ENCODE measurements at regions not wholly inside any gene's neighbourhood (a gene's known extent, or its start where the extent isn't known, plus 50 kb on each side); places are given as distances from the start of the nearest gene placed in this dataset.
A peak's percentile ranks its signal among the peaks of the same experiment; 100 is the strongest.

DNA sequence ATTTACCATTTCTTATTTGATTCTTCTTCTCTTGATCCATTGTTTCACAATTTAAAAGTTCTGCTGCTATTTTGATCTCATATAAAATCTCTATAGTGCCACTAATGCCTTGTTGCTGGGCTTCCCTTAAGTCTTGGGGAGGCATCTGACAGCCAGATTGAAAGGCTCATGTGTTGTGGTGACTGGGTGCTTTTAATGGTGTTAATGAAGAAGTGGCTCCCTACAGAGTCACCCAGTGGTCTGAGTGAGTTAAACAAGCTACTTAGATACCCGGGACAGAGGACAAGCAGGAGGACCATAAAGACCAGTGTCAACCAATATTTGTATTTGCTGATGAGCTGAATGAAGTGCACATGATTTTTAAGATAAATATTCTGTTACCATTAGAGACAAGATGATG, 176.4 kb upstream of the HABP2 start:
- peak in 1 of 2 donors; percentile 27 for DNase-seq

DNA sequence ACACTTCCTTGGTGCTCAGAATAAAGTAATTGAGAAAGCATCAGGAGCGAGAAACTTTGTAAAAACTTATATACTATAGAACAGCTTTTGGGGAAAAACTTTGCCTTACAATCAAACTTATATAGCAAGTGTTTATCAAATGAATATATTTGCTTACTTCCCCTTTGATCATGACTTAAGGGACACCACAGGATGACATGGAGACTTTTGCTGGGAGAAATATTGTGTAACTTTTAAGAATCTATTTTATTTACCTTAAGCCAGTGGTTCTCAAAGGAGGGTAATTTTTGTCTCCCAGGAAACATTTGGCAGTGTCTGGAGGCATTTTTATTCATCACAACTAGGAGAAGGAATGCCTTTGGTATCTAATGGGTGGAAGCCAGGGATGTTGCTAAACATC, 173.8 kb upstream of the HABP2 start:
- DNase-seq, result no peak

DNA sequence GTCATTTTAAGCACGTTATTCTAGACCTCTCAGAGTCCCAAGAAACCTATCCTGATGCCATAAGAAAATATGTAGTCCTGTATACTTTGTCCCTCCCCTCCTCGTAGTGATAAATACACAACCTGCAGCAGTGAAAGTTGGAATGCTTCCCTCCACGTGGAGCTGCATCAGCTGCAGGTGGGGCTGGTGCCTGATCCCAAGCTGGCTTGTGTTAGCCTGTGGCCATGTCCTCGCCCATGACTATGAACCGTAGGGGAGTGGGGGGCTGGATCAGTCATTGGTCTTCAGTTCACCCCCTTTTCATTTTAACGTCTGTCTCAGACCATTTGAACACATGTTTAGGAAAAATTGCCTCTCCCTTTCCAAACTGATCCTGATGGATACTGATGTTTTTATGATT, 171.4 kb upstream of the HABP2 start:
- DNase-seq, result no peak

DNA sequence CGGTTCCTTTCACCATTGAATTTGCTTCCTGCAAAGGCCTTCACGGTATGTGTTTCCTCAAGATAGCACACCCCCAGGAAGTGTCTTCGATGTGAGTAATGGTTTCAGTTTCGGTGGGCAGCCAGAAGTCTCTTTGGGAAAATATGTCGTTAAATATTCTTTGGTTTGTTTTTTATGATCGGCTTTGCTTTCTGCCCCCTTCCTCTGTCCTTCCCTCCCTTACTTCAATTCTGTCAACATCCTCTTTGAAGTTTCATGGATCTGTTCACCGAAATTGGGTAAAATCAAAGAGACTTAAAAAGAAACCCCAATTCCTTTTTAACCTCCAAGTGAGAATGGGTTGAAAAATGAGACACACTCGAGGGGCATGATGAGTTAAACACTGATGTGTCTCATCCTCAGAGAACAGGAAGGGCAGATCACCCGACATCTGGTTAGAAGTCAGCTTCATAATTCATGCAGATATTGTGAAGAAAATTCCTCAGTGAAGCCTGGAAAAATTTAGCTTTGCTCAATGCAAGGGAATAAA, 170.8 kb upstream of the HABP2 start:
- peak; percentile 61 to 66 for DNase-seq

DNA sequence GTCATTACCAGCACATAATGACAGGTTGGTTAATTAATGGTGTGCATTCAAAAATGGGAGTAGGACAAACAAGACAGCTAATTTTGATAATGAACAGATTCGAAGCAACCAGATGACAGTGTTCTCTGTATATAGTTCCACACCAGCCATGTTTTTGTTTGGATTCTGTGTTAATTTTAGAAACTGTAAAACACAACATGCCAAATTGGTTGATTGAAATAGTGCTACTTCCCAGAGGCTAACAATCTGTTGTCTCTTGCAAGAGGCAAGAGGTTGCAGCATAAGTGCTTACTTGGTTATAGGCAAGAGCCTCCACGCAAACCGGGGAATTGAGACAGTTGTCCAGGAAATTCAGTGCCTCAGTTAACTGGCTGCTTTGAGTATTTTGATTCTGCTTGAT, 170.2 kb upstream of the HABP2 start:
- no peak for DNase-seq

DNA sequence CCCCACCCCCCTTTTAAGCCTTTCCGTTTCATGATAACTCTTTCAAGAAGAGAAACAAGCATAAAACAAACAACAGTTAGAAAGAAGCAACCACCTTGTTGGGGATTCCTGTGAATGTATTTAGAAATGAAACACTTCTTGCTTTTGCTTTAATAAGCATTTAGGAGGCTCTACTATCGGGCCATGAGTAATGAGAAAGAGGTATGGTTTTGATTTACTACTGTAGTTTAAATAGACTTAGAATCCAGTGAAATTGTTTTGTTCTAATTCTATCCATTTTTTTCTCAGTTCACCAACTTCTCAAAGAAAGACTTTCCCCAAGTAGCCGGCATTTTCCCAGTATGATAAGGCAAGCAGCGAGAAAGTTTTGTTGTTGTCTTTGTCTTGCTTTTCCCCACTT, 168.7 kb upstream of the HABP2 start:
- no peak for DNase-seq

DNA sequence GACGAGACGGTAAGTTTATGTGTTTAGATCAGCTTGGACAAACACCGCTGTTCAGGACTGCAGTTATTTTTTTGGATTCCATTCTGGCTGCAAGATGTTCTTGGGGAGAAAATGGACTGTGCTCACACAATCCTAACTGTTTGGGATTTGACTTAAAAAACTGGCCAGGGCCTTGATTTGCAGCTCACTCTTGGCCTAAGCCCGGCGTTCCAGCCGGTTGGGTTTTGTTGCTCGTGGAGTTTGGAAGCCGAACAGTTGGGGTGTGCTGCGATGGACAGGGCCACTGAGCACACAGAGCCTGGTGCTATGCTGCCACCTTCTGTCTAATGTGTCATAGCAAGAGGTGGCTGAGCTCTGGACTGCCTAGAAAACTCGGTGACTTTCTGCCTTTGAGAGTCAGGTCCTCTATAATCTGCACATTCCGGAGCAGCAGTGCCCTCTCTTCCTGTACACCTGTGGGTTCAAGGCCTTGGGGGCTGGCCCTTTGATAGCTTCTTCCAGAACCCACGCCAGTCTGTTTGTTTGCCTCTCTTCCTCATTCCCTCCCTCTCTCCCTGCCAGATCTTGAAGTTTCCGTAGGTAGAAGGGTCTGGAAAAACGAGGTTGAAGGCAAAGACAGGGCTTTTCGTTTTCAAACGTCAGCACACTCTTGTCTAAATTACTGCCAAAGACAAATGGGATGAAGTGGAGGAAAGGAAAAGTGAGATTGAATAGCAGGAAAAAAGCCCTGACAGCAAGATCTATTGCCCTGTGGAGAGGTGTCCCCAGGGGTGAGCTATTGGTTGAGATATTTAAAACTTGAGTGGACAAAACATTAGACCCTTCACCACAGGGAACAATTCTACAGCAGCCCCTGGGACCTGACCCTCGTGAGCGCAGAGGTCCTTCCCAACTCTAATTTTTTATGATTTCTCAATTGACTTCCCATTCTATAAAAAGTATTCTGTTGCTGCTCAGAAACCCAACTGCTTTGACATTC, 167.5 kb upstream of the HABP2 start:
- DNase-seq, result peak; percentile 81 to 85

DNA sequence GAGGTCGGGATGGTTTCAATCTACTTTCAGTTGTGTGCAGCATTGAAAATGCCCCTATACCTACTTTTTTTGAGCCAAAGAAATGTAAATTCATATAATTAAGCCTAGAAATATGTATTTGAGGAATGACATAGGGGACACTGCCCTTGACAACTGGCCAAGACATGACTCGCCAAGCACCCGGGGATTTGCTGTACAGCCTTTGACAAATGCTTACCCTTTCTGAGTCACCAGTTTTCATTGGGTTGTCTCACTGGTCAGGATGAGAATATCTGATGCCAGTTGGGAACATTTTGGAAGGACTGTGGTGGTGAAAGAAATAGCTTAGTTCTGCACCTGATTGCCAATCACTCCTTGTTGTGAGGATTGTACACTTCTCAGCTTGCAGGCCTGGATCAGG, 166.8 kb upstream of the HABP2 start:
- peak in 1 of 2 donors; percentile 34 for DNase-seq

DNA sequence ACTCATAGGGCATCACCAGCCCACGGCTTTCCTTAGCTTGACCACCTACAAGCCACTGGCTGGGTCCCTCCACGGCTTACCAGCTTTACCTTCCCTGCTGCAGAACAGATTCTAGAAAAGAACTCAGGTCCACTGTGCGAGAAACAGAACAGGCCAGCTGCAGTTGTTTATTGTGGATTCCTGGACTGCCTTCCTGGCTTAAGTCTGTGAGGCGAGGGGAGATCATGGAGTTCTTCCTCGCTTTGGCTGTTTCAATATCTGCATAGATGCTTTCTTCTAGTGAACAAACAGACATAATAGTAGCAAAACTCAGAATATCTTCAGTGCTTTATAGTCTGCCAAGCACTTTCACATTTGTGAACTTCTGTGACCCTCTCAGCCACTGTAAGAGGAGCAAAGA, 162.9 kb upstream of the HABP2 start:
- no peak for DNase-seq

DNA sequence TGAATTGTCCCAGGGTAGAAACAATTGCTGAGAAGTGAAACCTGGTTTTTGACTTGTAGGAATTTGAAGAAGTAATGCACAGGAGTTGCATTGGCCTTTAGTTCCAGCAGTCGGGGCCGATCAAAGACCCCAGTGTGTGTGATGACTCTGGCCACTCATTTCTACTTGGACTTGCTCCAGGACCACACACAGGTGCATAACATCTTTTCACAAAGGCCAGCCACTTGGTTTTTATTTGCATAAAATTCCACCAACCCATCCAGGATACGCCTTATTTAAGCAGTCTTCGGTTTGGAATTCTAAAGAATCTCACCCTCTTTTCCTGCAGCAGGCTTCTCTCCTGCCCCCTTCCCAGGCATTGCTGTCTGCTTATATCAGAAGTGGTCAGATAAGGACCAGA, 162.0 kb upstream of the HABP2 start:
- DNase-seq, result no peak

DNA sequence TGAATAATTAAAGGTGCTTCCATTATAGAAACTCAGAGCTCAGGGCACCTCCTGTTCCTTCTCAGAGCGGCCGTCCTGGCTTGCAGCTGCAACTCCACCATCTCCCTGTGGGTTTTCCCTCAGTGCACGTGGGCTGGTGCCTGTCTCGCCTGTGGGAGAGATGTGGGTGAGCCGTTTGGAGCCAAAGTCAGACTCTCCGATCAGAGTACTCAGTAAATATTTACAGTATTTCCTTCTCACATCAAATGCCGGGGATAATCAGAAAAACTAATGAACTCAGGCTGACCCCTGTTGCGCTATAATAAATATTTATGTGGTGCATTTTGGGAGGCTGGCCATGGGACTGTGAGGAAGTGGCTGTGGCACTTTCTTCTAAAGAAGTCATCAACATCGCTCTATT, 155.8 kb upstream of the HABP2 start:
- peak; percentile 24 to 64 for DNase-seq

DNA sequence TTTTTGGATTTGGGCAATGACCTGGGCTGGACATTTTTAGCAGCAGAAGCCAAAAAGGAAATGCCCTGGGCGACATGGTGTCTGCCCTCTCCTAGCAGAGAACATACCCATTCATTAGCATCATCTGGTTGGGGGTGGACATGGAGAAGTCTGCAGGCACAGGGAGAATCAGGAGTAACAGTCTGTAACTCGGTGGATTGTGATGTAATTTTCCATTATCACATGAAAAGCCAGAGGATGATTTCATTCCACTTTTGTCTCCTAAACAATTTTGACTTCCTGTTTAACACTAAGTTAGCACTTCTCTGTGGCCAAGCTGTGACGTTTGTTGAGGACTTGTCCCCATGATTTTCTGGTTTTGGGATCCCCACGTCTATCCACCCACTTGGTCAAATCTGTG, 153.8 kb upstream of the HABP2 start:
- DNase-seq, result peak; percentile 82 to 85

DNA sequence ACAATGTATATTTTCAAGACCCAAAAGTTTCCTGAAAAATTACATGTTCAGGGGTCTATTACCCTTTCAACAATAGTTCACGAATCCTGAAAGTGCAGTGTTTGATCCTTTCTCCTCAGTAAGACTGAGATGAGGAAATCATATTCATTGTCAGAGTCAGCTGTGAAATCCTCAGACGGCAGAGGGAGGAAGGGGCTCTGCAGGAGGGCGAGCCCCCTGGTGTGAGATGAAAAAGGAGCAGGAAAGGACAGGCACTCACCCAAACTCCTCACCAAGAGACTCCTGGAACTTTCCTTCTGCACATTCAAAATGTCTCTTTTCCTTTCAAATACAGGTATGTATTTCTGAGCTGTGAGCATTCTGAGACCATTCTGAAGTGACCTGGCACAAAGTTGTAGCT, 150.3 kb upstream of the HABP2 start:
- no peak for DNase-seq

DNA sequence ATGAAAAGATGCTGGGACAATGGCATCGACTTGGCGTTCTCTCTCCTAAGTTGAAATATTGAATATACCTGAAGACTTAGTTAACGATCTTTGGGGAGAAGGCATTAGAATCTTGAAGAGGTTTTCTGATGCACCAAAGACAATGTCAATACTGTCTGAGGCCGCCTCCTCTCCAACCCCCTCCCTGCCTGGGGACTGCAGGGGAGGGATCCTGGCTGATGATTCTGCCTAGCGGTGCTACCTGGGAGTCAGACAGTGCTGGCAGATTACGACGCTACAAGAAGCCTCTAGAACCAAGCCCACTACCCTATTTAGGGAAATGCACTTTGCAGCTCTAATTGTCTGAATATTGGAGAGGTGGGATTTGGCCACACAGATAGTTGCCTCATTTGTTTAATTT, 145.6 kb upstream of the HABP2 start:
- no peak for DNase-seq

DNA sequence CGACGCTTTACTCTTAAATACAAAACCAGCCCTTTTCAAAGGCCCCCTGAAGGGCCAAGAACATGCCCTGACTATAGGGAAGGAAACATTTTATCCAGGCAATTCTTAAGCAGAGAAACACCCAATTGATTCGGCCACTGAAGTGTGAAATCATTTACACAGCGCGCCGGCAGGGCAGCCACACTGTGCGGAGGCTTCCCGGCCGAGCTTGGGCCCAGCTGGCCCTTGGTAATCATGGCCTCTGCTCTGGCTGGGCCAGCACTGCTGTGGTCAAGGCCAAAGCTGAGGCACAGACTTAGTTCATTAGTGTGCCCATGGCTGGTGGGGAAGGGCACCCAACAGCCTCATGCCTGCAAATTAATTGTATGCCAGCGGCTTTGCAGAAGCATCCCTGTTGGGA, 143.7 kb upstream of the HABP2 start:
- no peak for DNase-seq

DNA sequence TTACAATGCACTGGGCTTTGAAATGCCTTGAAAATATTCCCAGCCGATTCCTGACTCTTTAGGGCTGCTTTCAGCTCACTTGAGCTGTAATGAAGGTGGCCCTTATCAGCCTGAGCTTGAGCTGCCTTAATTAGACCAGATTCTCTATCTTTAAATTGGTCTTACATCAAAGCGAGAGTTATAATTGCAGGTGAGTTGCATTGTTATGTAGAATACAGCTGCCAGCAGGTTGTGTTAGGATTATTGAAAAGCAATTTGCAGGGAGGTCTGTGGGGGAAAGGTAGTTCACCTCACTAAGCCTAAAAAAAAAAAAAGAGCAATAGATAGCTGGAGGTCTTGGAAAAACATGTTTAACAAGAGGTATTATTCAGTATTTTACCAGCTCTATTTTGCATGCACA, 142.2 kb upstream of the HABP2 start:
- DNase-seq, result no peak

DNA sequence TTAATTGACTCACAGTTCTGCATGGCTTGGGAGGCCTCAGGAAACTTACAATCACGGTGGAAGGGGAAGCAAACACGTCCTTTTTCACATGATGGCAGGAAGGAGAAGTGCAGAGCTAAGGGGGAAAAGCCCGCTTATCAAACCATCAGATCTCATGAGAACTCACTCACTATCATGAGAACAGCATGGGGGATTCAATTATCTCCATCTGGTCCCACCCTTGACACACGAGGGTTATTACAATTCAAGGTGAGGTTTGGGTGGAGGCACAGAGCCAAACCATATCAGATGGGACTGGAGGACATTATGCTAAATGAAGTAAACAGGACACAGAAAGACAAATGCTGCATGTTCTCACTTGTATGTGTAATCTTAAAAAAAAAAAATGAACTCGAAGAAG, 141.4 kb upstream of the HABP2 start:
- no peak for DNase-seq

DNA sequence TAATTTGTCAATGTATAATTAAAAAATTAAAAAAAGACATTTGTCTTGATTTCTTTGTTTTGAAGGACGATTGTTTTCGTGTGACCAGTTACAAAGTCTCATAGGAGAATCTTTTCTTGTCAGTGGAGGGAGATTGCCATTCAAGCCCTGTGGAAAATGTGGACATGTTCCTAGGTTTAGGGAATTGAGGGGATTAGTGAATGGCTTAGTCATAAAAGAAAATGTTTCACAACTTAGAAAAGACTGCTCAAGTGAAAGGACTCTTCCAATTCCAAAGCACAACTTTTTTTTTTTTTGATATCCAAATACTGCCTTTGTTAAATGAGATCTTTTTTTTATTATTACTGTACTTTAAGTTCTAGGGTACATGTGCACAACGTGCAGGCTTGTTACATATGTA, 140.7 kb upstream of the HABP2 start:
- DNase-seq, result no peak

DNA sequence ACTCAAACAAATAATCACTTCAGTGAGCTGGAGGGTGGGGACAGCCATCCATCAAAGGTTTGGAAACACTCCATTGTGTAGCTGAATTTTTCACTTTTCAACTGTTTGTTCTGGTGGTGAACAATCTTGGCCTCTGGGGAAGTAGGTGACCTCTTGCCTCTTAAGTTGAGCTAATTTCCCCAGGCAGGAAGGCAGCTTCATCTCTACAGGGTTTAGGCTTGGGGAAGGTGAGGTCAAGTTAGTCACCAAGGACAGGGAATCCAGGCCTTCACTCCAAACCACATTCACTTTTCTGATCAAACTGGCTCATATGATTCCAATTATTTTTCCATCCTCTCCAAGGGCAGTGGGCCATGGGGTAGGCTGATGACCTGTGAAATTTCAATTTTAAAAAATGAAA, 138.3 kb upstream of the HABP2 start:
- no peak for DNase-seq

DNA sequence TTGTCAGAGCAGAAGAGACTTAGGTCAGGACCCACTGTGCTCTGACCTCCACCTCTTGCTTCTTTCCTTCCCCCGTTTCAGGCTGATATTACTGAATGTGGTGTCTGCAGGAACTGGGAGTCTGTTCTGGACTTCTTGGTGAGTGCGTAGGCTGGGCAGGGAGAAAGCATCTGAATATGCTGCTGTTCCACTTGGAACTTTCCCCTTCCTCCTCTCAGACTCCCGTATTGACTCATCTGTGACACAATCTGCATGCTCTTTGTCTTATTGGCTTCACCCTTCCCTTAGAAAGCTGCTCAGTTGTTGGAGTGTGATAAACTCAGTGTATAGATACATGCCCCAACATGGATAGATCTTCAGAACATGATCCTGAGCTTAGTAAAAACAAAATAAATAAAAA, 137.6 kb upstream of the HABP2 start:
- no peak for DNase-seq

DNA sequence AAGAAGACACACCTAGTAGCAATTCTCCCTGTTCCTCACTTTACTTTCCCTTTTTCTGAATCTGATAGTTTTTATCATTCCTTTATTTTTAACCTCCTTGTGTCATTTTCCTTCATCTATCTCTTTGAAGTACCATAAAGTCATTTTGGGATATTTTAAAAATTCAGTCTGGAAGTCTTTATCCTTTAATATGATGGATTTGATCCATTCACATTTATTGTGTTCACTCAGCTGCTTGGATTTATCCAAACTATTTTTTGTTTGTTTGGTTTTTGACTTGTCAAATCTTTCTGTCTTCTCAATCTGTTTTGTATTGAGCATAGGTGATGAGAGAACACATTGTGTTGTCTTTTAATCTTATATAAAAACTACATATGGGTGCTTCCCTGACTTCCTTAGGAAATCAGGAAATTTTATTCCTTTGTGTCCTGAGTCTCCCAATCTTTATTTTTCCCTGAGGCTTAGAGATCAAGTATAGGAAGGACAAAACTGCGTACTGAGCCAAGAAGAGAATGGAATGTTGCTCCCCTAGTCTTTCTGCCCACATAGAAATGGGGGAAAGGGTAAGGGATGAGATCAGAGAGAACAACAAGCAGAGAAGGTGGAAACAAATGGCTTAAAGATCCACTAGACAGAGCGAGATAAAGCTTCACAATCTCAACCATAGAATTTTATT, 132.7 kb upstream of the HABP2 start:
- DNase-seq, result no peak

DNA sequence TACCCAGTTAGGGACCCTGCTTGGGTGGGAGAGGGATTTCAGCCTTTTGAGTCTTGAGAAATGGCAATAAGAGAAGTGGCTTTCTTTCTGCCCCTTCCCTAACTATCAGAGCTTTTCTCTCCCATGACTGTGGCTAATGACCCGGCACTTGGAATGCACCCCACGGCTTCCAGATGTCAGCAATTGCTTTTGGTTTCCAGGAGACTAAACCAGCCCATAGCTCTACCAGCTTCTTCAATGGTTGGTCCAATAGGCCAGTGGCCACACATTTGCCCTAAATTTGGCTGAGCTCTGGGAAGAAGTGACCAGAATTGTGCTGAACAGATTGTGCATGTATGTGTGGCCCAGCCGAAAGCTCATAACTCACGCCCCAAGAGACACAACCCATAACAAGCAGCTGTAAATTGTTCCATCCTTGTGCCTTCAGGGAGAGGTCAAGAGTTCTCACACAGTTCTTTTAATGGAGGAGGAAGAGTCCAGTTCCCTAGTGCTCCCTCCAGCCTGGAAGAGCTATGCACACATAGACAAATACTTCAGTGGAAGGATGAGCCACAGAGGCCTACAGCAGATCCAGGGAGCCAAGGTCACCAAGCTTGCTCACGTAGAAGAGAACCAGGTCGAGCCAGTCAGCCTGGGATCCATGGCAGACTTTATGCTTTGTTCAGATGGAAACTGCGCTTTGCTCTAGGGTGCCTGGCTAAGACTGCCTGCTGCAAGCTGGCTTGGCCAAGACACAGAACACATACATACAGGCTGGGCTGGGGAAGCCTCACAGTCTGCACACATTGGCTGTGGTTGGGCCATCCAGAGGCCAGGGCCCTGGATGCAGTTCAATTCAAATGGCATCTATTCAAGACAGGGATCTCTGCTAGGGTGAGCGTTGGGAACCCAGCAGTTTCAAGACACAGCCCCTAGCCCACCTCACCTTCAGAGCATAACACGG, 131.8 kb upstream of the HABP2 start:
- DNase-seq, result no peak

DNA sequence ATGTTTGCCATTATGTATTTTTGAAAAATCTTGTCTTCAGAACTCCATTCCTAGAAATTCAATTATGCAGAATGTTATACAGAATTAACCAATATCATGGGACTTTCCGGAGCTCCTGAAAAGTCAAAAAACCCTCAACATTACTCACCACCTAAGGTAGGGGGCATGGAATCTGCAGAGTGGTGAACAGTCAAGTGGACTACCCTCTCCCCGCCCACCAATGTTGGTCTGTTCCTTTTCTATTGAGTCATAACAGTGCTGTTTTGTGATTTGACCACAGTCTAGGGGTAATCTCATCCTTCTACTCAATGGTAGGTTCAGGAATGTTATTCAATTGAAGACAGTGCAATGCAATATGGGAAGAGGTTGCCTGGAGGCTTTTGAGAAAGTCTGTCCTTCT, 130.5 kb upstream of the HABP2 start:
- DNase-seq, result no peak
